ENCODE measurements at regions not wholly inside any gene's neighbourhood (a gene's known extent, or its start where the extent isn't known, plus 50 kb on each side); places are given as distances from the start of the nearest gene placed in this dataset.

- no peak for DNase-seq (ENCODE audit: low spot score)
- no peak for TF ChIP-seq CTCF (IDR thresholded peaks at IDR 0.05; ENCODE audit: unreplicated experiment)
- H3K27me3 Mint-ChIP-seq (ENCODE audit: unreplicated experiment): no peaks in the 10 kb centered on the region
- H3K4me1 Mint-ChIP-seq (ENCODE audit: unreplicated experiment): no peaks in the 10 kb centered on the region
- H3K27ac Mint-ChIP-seq (ENCODE audit: unreplicated experiment): no peak overlapping the region
- H3K9me3 Mint-ChIP-seq (ENCODE audit: unreplicated experiment): no peaks in the 10 kb centered on the region
- no peaks in the 10 kb centered on the region for H3K36me3 Mint-ChIP-seq (ENCODE audit: low read depth, unreplicated experiment)
- H3K4me3 Mint-ChIP-seq (ENCODE audit: unreplicated experiment): no peak overlapping the region
Observed at GRCh38 chr10:20508921-20509320, 388.2 kb downstream of the NEBL start.

GRCh38 chr10:20502903-20503585 is 394.1 kb downstream of the NEBL start:
- H3K27ac Mint-ChIP-seq (ENCODE audit: unreplicated experiment): no peak overlapping the region
- no peaks in the 10 kb centered on the region for H3K4me1 Mint-ChIP-seq (ENCODE audit: unreplicated experiment)
- DNase-seq (ENCODE audit: low spot score): no peak
- H3K36me3 Mint-ChIP-seq (ENCODE audit: low read depth, unreplicated experiment): no peaks in the 10 kb centered on the region
- no peak overlapping the region for H3K4me3 Mint-ChIP-seq (ENCODE audit: unreplicated experiment)
- TF ChIP-seq CTCF (IDR thresholded peaks at IDR 0.05; ENCODE audit: unreplicated experiment): no peak
- no peaks in the 10 kb centered on the region for H3K27me3 Mint-ChIP-seq (ENCODE audit: unreplicated experiment)
- no peaks in the 10 kb centered on the region for H3K9me3 Mint-ChIP-seq (ENCODE audit: unreplicated experiment)

- no peak overlapping the region for H3K27ac Mint-ChIP-seq (ENCODE audit: unreplicated experiment)
- no peak for TF ChIP-seq CTCF (IDR thresholded peaks at IDR 0.05; ENCODE audit: unreplicated experiment)
- no peaks in the 10 kb centered on the region for H3K27me3 Mint-ChIP-seq (ENCODE audit: unreplicated experiment)
- no peaks in the 10 kb centered on the region for H3K36me3 Mint-ChIP-seq (ENCODE audit: low read depth, unreplicated experiment)
- H3K9me3 Mint-ChIP-seq (ENCODE audit: unreplicated experiment): no peaks in the 10 kb centered on the region
- no peak overlapping the region for H3K4me3 Mint-ChIP-seq (ENCODE audit: unreplicated experiment)
- H3K4me1 Mint-ChIP-seq (ENCODE audit: unreplicated experiment): no peaks in the 10 kb centered on the region
- no peak for DNase-seq (ENCODE audit: low spot score)
Observed at GRCh38 chr10:20494474-20494873, 402.6 kb downstream of the NEBL start.

- no peaks in the 10 kb centered on the region for H3K36me3 Mint-ChIP-seq (ENCODE audit: low read depth, unreplicated experiment)
- no peak overlapping the region for H3K4me3 Mint-ChIP-seq (ENCODE audit: unreplicated experiment)
- H3K27ac Mint-ChIP-seq (ENCODE audit: unreplicated experiment): no peak overlapping the region
- no peak for DNase-seq (ENCODE audit: low spot score)
- H3K9me3 Mint-ChIP-seq (ENCODE audit: unreplicated experiment): no peaks in the 10 kb centered on the region
- H3K27me3 Mint-ChIP-seq (ENCODE audit: unreplicated experiment): no peaks in the 10 kb centered on the region
- peak; percentile 39 for TF ChIP-seq CTCF (IDR thresholded peaks at IDR 0.05; ENCODE audit: unreplicated experiment)
- H3K4me1 Mint-ChIP-seq (ENCODE audit: unreplicated experiment): no peaks in the 10 kb centered on the region
Observed at GRCh38 chr10:20492447-20492846, 404.7 kb downstream of the NEBL start.

- Mint-ChIP-seq H3K36me3 (ENCODE audit: low read depth, unreplicated experiment) (no peaks in the 10 kb centered on the region), H3K27ac (ENCODE audit: unreplicated experiment) (no peak overlapping the region), H3K27me3 (ENCODE audit: unreplicated experiment) (no peaks in the 10 kb centered on the region), H3K4me1 (ENCODE audit: unreplicated experiment) (no peaks in the 10 kb centered on the region), H3K4me3 (ENCODE audit: unreplicated experiment) (no peak overlapping the region), H3K9me3 (ENCODE audit: unreplicated experiment) (no peaks in the 10 kb centered on the region)
- no peak for DNase-seq (ENCODE audit: low spot score)
- TF ChIP-seq CTCF (IDR thresholded peaks at IDR 0.05; ENCODE audit: unreplicated experiment): no peak
Observed at GRCh38 chr10:20489961-20490360, 407.1 kb downstream of the NEBL start.

Data from endothelial cell (in vitro differentiated cells).